GM12864 (cell line): ENCODE measurements at regions not wholly inside any gene's neighbourhood (a gene's known extent, or its start where the extent isn't known, plus 50 kb on each side); places are given as distances from the start of the nearest gene placed in this dataset.
A peak's percentile ranks its signal among the peaks of the same experiment; 100 is the strongest.

Experiments used
- DNase-seq: peaks from one replicate; pipeline ENCODE4 v3.0.0-alpha.2; 2011; ENCODE audit warnings: low read depth
- H3K4me3 ChIP-seq: 2 replicates; pipeline ENCODE4 v1.5.1; 2011; ENCODE audit warnings: mild to moderate bottlenecking, low read depth, low read length, control low read depth
- CTCF ChIP-seq: IDR thresholded peaks from 2 replicates; pipeline ENCODE4 v1.5.1; 2011; ENCODE audit warnings: low read depth, mild to moderate bottlenecking, moderate library complexity, low read length, control low read depth, inconsistent platforms; ENCODE audit errors: missing control alignments

GRCh38 chr12:94712815-94713515, 62.6 kb upstream of the TMCC3 start:
- no peak overlapping the region for H3K4me3 ChIP-seq
- no peak for TF ChIP-seq CTCF
- no peak for DNase-seq

- TF ChIP-seq CTCF: peak; percentile 64
- no peak for DNase-seq
Measured at GRCh38 chr12:94710933-94711332, 60.6 kb upstream of the TMCC3 start.

GRCh38 chr12:94707892-94708291, 57.5 kb upstream of the TMCC3 start:
- TF ChIP-seq CTCF: no peak
- H3K4me3 ChIP-seq: no peak overlapping the region
- no peak for DNase-seq

More at GRCh38 chr12:94710933-94711332, 60.6 kb upstream of the TMCC3 start:
- H3K4me3 ChIP-seq: no peak overlapping the region

GRCh38 chr12:94707036-94707435, 56.7 kb upstream of the TMCC3 start:
- TF ChIP-seq CTCF: no peak
- H3K4me3 ChIP-seq: no peak overlapping the region
- no peak for DNase-seq

- DNase-seq: no peak
- TF ChIP-seq CTCF: no peak
- no peak overlapping the region for H3K4me3 ChIP-seq
Measured at GRCh38 chr12:94706250-94706661, 55.9 kb upstream of the TMCC3 start.

GRCh38 chr12:94705676-94706075, 55.3 kb upstream of the TMCC3 start:
- no peak for DNase-seq
- no peak for TF ChIP-seq CTCF
- H3K4me3 ChIP-seq: no peak overlapping the region

GRCh38 chr12:94704452-94705306, 54.3 kb upstream of the TMCC3 start:
- no peak overlapping the region for H3K4me3 ChIP-seq
- no peak for DNase-seq
- TF ChIP-seq CTCF: no peak
